Endometrium (tissue), 2 donors: ENCODE measurements at regions not wholly inside any gene's neighbourhood (a gene's known extent, or its start where the extent isn't known, plus 50 kb on each side); places are given as distances from the start of the nearest gene placed in this dataset.

Experiments used
- FAIRE-seq: peaks from 2 replicates; lab custom pipeline; 2012; peaks lifted over from hg19 to GRCh38; lab: Jason Lieb, UNC
- donor health status: control.
- donor health status: control.

DNA sequence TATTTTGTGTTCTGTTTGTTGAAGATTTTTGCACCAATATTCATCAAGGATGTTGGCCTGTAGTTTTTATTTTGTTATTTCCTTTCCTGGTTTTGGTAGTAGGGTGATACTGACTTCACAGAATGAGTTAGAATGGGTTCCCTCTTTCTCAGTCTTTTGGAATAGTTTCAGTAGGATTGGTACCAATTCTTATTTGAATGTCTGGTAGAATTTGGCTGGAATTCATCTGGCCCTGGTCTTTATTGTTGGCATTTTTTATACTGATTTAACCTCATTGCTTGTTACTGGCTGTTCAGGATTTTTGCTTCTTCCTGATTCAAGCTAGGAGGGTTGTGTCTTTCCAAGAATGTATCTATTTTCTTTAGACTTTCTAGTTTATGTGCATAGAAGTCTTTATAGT lies 263.7 kb downstream of the SOX11 start:
- no peak for FAIRE-seq

DNA sequence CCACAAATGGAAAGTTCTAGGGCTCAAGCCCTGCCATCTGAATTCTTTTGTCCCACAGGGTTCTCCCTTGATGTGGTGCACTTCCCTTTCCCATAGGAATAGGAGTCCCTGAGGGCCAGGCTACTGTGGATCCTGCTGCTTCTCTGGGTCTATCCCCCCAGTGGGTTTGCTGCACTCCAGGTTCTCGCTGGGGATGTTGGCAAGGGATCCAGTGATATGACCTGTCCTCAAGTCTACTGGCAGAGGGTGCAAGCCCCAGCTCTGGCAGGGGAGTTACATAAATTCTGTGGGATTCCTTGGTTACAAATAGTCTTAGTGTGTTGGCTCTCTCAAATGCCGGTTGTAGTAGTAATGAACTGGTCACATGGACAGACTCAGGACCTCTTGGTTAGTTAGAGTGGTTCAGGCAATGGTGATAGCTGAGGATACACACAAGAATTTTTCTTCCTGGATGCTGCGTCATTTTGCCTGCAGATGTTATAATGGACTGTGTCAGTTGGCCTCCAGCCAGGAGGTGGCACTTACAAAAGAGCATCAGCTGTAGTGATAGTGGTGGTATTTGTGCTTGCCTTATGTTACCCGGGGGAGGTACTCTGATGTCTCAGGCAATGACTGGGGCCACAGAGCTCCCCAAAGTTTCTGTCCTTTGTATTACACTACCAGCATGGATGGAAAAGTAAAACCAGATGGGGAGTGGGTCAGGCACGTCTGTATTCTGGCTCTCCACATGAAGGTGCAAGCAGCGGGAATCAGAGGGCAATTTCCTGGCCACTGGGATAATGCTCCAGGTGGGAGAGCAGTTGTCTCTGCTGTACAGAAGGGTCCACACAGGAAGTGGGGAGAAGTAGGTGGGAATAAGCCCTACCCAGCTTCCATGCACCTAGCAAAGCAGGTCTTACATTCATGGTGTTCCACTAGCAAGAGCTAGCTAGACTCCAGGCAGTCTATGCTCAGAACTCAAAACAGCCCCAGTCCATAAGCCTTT lies 267.9 kb downstream of the SOX11 start:
- no peak for FAIRE-seq

GRCh38 chr2:5967506-5967905 lies 275.3 kb downstream of the SOX11 start:
- no peak for FAIRE-seq

GRCh38 chr2:5969303-5969702 lies 277.1 kb downstream of the SOX11 start:
- no peak for FAIRE-seq

- no peak for FAIRE-seq
These were observed 278.2 kb downstream of the SOX11 start for GRCh38 chr2:5970347-5970746.

DNA sequence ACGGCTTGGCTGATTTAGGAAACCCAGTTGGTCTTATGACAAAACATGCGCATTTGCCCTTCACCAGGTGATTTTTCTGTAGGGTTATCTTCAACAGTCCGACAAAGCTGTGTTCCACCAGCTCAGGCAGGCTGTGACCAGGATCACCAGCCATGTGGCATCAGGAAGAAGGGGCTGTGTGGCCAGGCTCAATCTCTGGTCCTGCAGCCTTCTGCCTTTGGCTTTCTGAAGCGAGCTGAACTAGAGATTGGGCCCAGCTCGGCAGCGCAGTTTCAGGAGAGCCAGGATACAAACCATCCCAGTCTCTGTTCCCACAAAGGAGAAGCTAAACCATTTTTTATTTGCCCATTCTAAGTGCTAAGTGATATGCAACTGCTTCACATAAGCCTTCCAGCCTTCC lies 282.3 kb downstream of the SOX11 start:
- no peak for FAIRE-seq

- no peak for FAIRE-seq
These were observed 283.2 kb downstream of the SOX11 start for GRCh38 chr2:5975401-5975800.

DNA sequence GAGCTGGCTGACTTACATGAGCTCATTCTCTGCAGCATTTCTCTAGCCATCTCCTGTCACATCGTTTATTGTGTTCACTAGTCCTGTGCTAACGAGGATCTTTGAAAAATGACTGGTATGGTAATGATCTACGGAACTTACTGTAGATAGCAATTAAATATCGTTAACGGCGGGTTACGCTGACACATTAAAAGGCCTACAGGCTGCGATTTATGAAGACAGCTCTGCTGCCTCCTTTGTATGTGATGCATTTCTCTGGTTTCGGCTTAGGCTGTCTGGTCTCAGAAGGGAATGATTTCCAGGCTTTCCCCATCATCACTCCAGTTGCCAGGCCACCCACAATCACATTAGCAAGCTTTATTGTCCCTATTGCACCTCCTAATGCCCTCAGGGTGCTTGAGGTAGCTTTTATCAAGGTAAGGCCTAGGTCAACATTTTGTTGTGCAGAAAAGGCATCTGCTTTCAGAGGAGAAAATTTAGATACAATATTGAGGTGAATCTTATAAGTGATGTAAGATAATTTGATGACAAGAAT lies 284.4 kb downstream of the SOX11 start:
- no peak for FAIRE-seq

DNA sequence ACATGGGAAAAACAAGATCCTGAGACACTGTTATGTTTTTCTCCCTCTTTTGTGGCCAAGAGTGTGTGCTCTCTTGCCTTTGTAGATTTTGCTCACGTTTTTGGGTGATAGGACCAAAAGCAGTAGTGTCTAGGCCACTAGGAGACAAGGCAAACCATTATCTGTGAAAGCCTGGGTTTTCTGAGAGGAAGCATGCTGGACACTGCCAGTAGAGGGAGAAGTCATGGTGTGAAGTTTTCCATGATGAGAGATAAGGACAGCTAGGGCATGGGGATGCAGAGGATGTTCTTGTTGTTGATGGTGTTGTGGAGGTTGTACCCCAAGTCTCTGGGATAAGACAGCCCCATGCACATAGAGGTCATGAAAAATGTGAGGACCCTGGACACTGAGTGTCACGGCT lies 285.3 kb downstream of the SOX11 start:
- no peak for FAIRE-seq

GRCh38 chr2:5978131-5978751 lies 286.1 kb downstream of the SOX11 start:
- FAIRE-seq = no peak

- FAIRE-seq = no peak
These were observed 288.4 kb downstream of the SOX11 start for GRCh38 chr2:5980450-5981190.

GRCh38 chr2:5982193-5982902 lies 290.2 kb downstream of the SOX11 start:
- FAIRE-seq = no peak

DNA sequence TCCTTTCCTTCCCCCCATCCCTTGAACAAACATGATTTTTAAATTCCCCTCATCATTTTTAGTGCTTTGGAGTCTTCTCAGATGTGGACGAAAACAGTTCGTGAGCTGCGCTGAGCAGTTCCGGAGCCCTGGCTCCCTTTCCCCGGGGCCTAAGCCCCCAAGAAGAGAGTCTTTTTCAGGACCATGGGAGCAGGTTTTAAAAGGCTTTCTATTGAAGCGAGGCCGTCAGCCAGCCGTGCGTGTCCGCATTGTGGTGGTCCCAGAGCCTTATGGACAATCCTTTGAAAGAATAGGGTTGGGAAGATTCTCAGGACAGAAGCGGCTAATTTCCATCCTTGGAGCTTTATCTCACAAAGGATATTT lies 290.7 kb downstream of the SOX11 start:
- FAIRE-seq = no peak

- no peak for FAIRE-seq
These were observed 291.5 kb downstream of the SOX11 start for GRCh38 chr2:5983511-5984272.

DNA sequence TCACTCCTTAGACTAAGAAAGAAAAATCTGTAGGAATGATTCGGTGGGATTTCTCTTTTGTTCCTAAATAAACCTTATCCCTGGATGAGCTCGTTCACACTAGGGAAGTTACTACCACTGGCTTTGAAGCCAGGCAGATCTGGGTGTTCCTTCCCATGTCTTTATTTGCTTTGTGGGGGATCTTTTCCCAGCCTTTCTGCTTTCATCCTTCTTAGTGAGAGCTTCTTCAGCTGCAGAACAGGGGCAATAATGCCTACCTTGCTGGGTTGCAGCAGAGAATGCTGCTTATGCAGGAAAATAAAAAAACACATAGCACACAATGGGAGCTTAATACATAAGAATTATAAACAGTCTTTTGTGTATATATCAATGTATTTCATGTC lies 292.1 kb downstream of the SOX11 start:
- FAIRE-seq = no peak

GRCh38 chr2:5984946-5985345 lies 292.8 kb downstream of the SOX11 start:
- FAIRE-seq = no peak

DNA sequence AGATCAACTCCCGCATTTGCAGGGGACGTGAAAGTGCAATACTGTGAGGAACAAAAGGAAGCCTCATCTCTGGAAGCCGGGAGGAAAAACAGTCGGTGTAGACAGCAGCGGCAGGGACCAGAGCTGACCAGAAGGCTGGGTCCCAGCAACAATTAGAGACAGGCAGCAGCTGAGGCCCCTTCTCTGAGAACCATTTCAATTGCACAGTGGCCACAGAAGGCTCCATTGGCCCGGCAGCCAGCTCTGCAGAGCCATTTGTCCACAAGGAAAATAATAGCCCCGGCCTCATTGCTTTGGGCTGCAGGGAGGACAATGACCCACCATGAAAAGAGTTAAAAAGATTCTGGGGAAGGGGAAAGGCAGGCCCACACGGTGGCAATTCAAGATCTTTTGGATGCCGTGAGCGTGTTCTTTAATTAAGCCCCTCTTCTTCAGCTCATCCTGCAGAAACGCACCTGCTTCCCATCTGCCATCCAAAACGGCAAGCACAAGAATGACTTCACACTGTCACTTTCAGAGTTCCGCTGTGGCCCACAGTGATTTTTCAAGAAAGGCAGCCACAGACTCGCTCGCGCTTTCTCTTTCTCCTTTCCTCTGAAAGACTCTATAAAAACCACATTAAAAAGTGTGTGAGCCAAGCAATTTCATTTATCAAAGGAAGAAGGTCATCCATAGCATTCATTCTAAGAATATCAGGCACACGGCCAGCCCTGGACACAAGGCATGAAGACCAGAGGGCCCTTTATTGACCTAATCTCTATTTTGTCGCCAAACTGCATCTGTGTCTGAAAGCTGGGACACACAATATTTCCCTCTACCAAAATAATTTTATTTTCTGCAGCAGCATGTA lies 293.6 kb downstream of the SOX11 start:
- FAIRE-seq = no peak

DNA sequence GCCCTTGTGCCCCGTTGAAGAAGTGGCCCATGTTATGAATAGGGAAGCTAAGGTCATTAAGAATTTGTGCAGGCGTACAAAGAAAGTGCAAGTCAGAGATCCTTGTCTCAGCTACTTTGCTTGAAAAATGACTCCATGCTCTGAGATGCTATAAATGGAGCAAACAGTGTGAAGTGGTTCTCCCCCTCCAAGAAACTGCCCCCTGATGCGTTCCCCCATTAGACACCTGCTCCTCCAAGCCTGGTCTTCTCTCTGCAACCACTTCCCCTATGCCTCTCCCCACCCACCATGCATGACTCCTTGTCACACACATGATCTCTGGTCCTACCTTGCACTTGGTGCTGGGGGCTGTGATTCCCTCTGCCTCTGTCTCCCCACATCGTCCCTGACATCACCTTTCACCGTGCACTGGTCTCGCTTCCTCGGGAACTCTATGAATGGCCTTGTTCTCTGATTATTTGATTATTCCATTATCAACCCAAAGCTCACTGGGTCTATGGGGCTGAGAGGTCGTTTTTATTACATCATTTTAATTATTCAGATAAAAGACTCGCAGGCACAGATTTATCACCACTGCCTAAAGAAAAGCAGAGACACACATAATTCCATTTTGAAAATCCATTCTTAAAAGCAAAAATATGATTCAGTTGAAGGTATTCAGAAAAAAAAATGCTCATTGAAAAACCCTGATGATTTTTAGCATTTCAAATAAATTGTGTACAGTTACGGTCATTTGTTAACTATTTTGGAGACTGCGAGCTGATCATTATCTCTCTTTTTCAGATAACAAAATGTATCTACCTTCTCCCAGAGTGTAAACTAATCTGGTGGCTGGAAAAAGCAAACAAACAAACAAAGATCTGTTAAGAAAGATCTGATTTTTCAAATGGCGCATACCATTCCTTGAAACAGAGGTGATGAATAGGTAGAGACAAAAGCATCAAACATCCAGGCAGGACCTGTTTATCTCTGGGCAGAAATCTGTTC lies 294.9 kb downstream of the SOX11 start:
- FAIRE-seq = no peak

DNA sequence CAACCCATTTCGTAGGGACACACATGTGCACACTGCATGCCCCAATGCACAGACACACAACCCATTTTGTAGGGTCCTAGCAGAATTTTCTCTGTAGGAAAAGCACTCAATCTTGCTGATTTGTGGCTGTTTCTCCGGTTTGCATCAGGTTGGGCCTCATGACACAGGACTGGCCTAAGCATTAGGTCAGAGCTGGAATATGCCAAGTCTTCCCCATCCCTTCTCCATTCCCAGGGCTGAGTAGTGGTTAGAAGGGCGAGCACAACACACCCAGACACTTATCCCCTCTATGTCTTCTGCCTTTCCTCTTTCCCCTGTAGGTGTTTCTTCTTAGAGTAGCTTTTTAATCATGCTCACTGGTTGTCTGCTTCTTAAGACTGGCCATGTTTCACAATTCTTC lies 295.9 kb downstream of the SOX11 start:
- FAIRE-seq = no peak
